Upper lobe of right lung (tissue), 1 donor: ENCODE measurements at regions not wholly inside any gene's neighbourhood (a gene's known extent, or its start where the extent isn't known, plus 50 kb on each side); places are given as distances from the start of the nearest gene placed in this dataset.
A peak's percentile ranks its signal among the peaks of the same experiment; 100 is the strongest.

Experiments used
- ATAC-seq: fragments of 200-7000 bp; cut with Tn5 transposase; one replicate; pipeline ENCODE4 v1.9.1; 2020; ENCODE audit warnings: mild to moderate bottlenecking, moderate library complexity
- DNase-seq: peaks from one replicate; pipeline ENCODE4 v3.0.0-alpha.2; 2020
- H3K27ac ChIP-seq: fragments of 200-600 bp; one replicate; pipeline ENCODE4 v1.8.0; 2022
- H3K27me3 ChIP-seq: fragments of 200-600 bp; one replicate; pipeline ENCODE4 v1.8.0; 2022; ENCODE audit warnings: mild to moderate bottlenecking
- H3K36me3 ChIP-seq: fragments of 200-600 bp; one replicate; pipeline ENCODE4 v1.8.0; 2022
- H3K4me1 ChIP-seq: fragments of 200-600 bp; one replicate; pipeline ENCODE4 v1.8.0; 2022
- H3K4me3 ChIP-seq: fragments of 200-600 bp; one replicate; pipeline ENCODE4 v1.8.0; 2022; ENCODE audit warnings: mild to moderate bottlenecking
- H3K9me3 ChIP-seq: fragments of 200-600 bp; one replicate; pipeline ENCODE4 v1.8.0; 2022
- intact Hi-C: fragments of 100-400 bp; cut with DNase I; formaldehyde crosslinking; loops from one replicate; pipeline ENCODE4 v1.11.0; 2022
- TF ChIP-seq, protein P1 (sequence below): fragments of 200-600 bp; IDR thresholded peaks from one replicate; pipeline ENCODE4 v1.8.0; 2022; ENCODE audit warnings: antibody characterized with exemption
- donor health status: DM: no; HTN: yes; CAD: no; lungs with severe emphysema.

GRCh38 chr13:65088906-65089305, 2141.2 kb downstream of the PCDH9 start:
- Histone ChIP-seq H3K36me3 (no peaks in the 10 kb centered on the region), H3K9me3 (no peaks in the 10 kb centered on the region), H3K27me3 (no peaks in the 10 kb centered on the region), H3K4me3 (no peak overlapping the region), H3K4me1 (no peaks in the 10 kb centered on the region), H3K27ac (no peak overlapping the region)
- TF ChIP-seq, protein P1, sequence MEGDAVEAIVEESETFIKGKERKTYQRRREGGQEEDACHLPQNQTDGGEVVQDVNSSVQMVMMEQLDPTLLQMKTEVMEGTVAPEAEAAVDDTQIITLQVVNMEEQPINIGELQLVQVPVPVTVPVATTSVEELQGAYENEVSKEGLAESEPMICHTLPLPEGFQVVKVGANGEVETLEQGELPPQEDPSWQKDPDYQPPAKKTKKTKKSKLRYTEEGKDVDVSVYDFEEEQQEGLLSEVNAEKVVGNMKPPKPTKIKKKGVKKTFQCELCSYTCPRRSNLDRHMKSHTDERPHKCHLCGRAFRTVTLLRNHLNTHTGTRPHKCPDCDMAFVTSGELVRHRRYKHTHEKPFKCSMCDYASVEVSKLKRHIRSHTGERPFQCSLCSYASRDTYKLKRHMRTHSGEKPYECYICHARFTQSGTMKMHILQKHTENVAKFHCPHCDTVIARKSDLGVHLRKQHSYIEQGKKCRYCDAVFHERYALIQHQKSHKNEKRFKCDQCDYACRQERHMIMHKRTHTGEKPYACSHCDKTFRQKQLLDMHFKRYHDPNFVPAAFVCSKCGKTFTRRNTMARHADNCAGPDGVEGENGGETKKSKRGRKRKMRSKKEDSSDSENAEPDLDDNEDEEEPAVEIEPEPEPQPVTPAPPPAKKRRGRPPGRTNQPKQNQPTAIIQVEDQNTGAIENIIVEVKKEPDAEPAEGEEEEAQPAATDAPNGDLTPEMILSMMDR = no peak
- ATAC-seq = no peak
- DNase-seq = no peak
- intact Hi-C loops = no loop called here

- TF ChIP-seq, protein P1 = no peak
- Histone ChIP-seq H3K4me3 (no peak overlapping the region), H3K27me3 (no peaks in the 10 kb centered on the region), H3K9me3 (no peaks in the 10 kb centered on the region), H3K27ac (no peak overlapping the region), H3K36me3 (no peaks in the 10 kb centered on the region), H3K4me1 (no peaks in the 10 kb centered on the region)
- DNase-seq (peak; percentile 47), ATAC-seq (no peak)
- intact Hi-C loops = no loop called here
These were observed 2144.2 kb downstream of the PCDH9 start for GRCh38 chr13:65085977-65086376.

- no peaks in the 10 kb centered on the region for H3K36me3 ChIP-seq
- ATAC-seq (no peak), DNase-seq (no peak)
- H3K9me3 ChIP-seq = no peaks in the 10 kb centered on the region
- no peaks in the 10 kb centered on the region for H3K27me3 ChIP-seq
- no peaks in the 10 kb centered on the region for H3K4me1 ChIP-seq
- intact Hi-C loops = no loop called here
- H3K4me3 ChIP-seq = no peak overlapping the region
- no peak overlapping the region for H3K27ac ChIP-seq
- TF ChIP-seq, protein P1 = no peak
These were observed 2155.9 kb downstream of the PCDH9 start for GRCh38 chr13:65074248-65074647.

DNA sequence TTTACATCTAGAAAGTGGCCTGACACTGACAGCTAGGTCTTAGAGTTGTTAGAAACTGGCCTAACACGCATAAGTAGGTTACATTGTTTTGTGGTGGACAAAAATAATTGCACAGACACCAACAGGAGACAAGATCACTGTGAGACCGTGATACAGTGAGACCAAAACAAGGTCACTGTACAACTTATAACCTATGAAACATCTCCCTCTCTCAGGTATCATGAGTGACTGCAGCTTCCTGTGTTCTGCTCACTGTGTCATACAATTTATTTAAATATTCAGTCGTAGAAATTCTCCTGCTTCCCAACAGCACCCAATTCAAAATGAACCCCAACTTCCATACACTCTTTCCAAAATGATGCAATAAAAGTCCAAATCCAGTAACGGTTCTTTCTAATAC, 2165.2 kb downstream of the PCDH9 start:
- no peaks in the 10 kb centered on the region for H3K4me1 ChIP-seq
- no peaks in the 10 kb centered on the region for H3K9me3 ChIP-seq
- no peaks in the 10 kb centered on the region for H3K36me3 ChIP-seq
- H3K27ac ChIP-seq = no peak overlapping the region
- intact Hi-C loops = no loop called here
- ATAC-seq = no peak
- no peaks in the 10 kb centered on the region for H3K27me3 ChIP-seq
- no peak for DNase-seq
- no peak overlapping the region for H3K4me3 ChIP-seq
- TF ChIP-seq, protein P1 = no peak

DNA sequence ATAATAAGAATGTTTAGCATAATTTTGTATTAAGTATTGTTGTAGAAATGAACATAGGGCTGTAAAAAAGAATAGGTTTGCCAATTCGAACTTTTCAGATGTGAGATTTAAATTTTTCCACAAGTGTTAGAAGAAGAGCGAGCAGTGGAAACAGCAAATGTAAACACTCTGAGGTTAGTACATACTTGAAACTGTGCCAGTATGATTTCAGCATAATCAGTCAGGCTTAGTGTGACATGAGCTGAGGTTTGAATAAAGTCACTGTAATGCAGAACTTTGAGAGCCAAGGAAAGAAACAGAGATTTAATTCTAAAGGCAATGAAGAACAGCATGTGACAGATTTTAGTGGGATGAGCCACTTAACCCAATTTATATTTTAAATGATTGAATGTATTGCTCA, 2166.4 kb downstream of the PCDH9 start:
- DNase-seq (no peak), ATAC-seq (no peak)
- intact Hi-C loops = no loop called here
- no peaks in the 10 kb centered on the region for H3K36me3 ChIP-seq
- TF ChIP-seq, protein P1 = no peak
- no peaks in the 10 kb centered on the region for H3K4me1 ChIP-seq
- H3K27me3 ChIP-seq = no peaks in the 10 kb centered on the region
- no peak overlapping the region for H3K27ac ChIP-seq
- H3K4me3 ChIP-seq = no peak overlapping the region
- H3K9me3 ChIP-seq = no peaks in the 10 kb centered on the region

DNA sequence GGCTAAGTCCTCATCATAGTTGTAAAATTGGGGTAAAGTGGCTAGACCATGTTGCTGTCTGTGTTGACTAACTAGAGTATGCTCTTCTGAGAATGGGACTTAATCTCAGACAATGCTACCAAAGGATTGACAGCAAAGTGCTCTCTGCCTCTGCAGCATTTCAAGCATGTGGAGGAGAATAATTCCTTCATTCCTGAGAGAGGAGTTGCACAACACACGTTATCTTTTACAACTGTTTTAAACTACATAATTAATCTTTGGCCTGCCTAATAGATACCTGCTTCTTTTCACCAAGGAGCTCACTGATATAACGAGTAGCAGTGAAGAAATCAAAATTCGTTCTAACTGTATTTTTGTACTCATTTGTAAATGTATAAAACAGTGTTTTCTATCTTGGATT, 2172.2 kb downstream of the PCDH9 start:
- ATAC-seq = no peak
- no peaks in the 10 kb centered on the region for H3K9me3 ChIP-seq
- intact Hi-C loops = no loop called here

More for the DNA sequence above, 2172.2 kb downstream of the PCDH9 start:
- no peak overlapping the region for H3K27ac ChIP-seq
- H3K27me3 ChIP-seq = no peaks in the 10 kb centered on the region
- DNase-seq = no peak
- no peak overlapping the region for H3K4me3 ChIP-seq
- no peaks in the 10 kb centered on the region for H3K36me3 ChIP-seq
- TF ChIP-seq, protein P1 = no peak
- no peaks in the 10 kb centered on the region for H3K4me1 ChIP-seq
